Lower leg skin (tissue), 3 donors: ENCODE measurements at regions not wholly inside any gene's neighbourhood (a gene's known extent, or its start where the extent isn't known, plus 50 kb on each side); places are given as distances from the start of the nearest gene placed in this dataset.

Experiments
- CTCF ChIP-seq, 3 donors: fragments of 450-650 bp; IDR thresholded peaks; one replicate each; pipeline ENCODE4 v1.5.1; 2016; ENCODE audit warnings: antibody characterized with exemption in 3 of 3, mild to moderate bottlenecking in 3 of 3, moderate library complexity in 2 of 3
- POLR2A ChIP-seq, 2 donors: fragments of 450-650 bp; IDR thresholded peaks; one replicate each; pipeline ENCODE4 v1.6.1; 2016 to 2017; ENCODE audit warnings: antibody characterized with exemption in 2 of 2, mild to moderate bottlenecking in 1 of 2, moderate library complexity in 1 of 2

- TF ChIP-seq CTCF (IDR thresholded peaks at IDR 0.05), result no peak
- TF ChIP-seq POLR2A (IDR thresholded peaks at IDR 0.05), result no peak
These were observed 57.5 kb upstream of the PDC start for GRCh38 chr1:186518395-186518794.
